GM21529 (cell line): ENCODE measurements at regions not wholly inside any gene's neighbourhood (a gene's known extent, or its start where the extent isn't known, plus 50 kb on each side); places are given as distances from the start of the nearest gene placed in this dataset.
A peak's percentile ranks its signal among the peaks of the same experiment; 100 is the strongest.

ENCODE experiments used
- ATAC-seq: cut with Tn5 transposase; IDR thresholded peaks from one replicate; pipeline ENCODE4 v1.9.1; 2021; ENCODE audit not compliant: unreplicated experiment

GRCh38 chrX:115487608-115488007 is 73.4 kb upstream of the PLS3 start:
- no peak for ATAC-seq

GRCh38 chrX:115490814-115491213 is 70.2 kb upstream of the PLS3 start:
- no peak for ATAC-seq

- no peak for ATAC-seq
Observed at GRCh38 chrX:115491766-115492165, 69.2 kb upstream of the PLS3 start.

GRCh38 chrX:115493015-115493414 is 68.0 kb upstream of the PLS3 start:
- no peak for ATAC-seq

GRCh38 chrX:115494161-115494560 is 66.8 kb upstream of the PLS3 start:
- ATAC-seq, result no peak

- ATAC-seq, result peak; percentile 66
Observed at GRCh38 chrX:115499112-115499805, 61.7 kb upstream of the PLS3 start.

- no peak for ATAC-seq
Observed at GRCh38 chrX:115503099-115503498, 57.9 kb upstream of the PLS3 start.

GRCh38 chrX:115504167-115504566 is 56.8 kb upstream of the PLS3 start:
- ATAC-seq, result peak; percentile 68
